CD4-positive, alpha-beta memory T cell (primary cell): ENCODE measurements at regions not wholly inside any gene's neighbourhood (a gene's known extent, or its start where the extent isn't known, plus 50 kb on each side); places are given as distances from the start of the nearest gene placed in this dataset.

Experiments used
- CTCF ChIA-PET: fragments of 350-600 bp; sonication (Branson Sonifier 250); formaldehyde crosslinking; loops from one replicate; lab custom pipeline; 2021; ENCODE audit warnings: inconsistent platforms; ENCODE audit not compliant: partially characterized antibody; lab: Charles Lee
- POLR2A ChIA-PET: fragments of 350-600 bp; sonication (Branson Sonifier 250); formaldehyde crosslinking; loops from one replicate; lab custom pipeline; 2021; ENCODE audit not compliant: partially characterized antibody; lab: Charles Lee
- DNase-seq, 5 donors: peaks; one replicate each; pipeline versions ENCODE4 v3.0.0 to v3.0.0-alpha.2; 2020 to 2022; ENCODE audit warnings: mixed read lengths in 1 of 5
- H3K27ac ChIP-seq: one replicate; pipeline ENCODE4 v1.7.0; 2013; ENCODE audit warnings: low read depth, low read length
- H3K27me3 ChIP-seq: 2 replicates; pipeline ENCODE4 v1.7.0; 2013; ENCODE audit warnings: mild to moderate bottlenecking, low read length, moderate library complexity; ENCODE audit not compliant: insufficient read depth
- H3K36me3 ChIP-seq: 2 replicates; pipeline ENCODE4 v1.7.0; 2013; ENCODE audit warnings: mild to moderate bottlenecking, low read length, moderate library complexity; ENCODE audit not compliant: insufficient read depth
- H3K4me1 ChIP-seq: 2 replicates; pipeline ENCODE4 v1.7.0; 2013; ENCODE audit warnings: mild to moderate bottlenecking, low read length, moderate library complexity; ENCODE audit not compliant: insufficient read depth
- H3K4me3 ChIP-seq, 2 donors: one replicate each; pipeline ENCODE4 v1.7.0; 2013; ENCODE audit warnings: low read length in 2 of 2, mild to moderate bottlenecking in 1 of 2
- H3K9me3 ChIP-seq, 2 donors: one replicate each; pipeline ENCODE4 v1.7.0; 2013; ENCODE audit warnings: low read length in 2 of 2, control low read depth in 1 of 2; ENCODE audit not compliant: control insufficient read depth in 1 of 2
- H3K27ac Mint-ChIP-seq, 7 donors: one replicate each; pipeline ENCODE4 v1.8.0; 2020 to 2021; ENCODE audit warnings: mixed read lengths in 7 of 7, mild to moderate bottlenecking in 6 of 7, inconsistent platforms in 3 of 7, moderate library complexity in 3 of 7
- H3K27me3 Mint-ChIP-seq, 2 donors: one replicate each; pipeline ENCODE4 v1.8.0; 2020 to 2021; ENCODE audit warnings: mixed read lengths in 2 of 2
- H3K36me3 Mint-ChIP-seq, 2 donors: one replicate each; pipeline ENCODE4 v1.8.0; 2020 to 2021; ENCODE audit warnings: mixed read lengths in 2 of 2, inconsistent platforms in 1 of 2, mild to moderate bottlenecking in 1 of 2
- H3K4me1 Mint-ChIP-seq, 4 donors: one replicate each; pipeline ENCODE4 v1.8.0; 2020 to 2021; ENCODE audit warnings: mixed read lengths in 4 of 4, mild to moderate bottlenecking in 1 of 4
- H3K4me3 Mint-ChIP-seq, 8 donors: one replicate each; pipeline ENCODE4 v1.8.0; 2020 to 2021; ENCODE audit warnings: mixed read lengths in 8 of 8, mild to moderate bottlenecking in 7 of 8, moderate library complexity in 6 of 8, inconsistent platforms in 3 of 8
- H3K9me3 Mint-ChIP-seq, 8 donors: one replicate each; pipeline ENCODE4 v1.8.0; 2020 to 2021; ENCODE audit warnings: mixed read lengths in 8 of 8, mild to moderate bottlenecking in 5 of 8, inconsistent platforms in 3 of 8, moderate library complexity in 1 of 8
- intact Hi-C: fragments of 100-400 bp; cut with micrococcal nuclease; formaldehyde crosslinking; loops from one replicate; pipeline ENCODE4 v1.15.1; 2023

- H3K27me3 Mint-ChIP-seq, result peaks cover 0 to 12% of the 10 kb centered on the region in 2 donors
- Histone ChIP-seq H3K4me1 (no peaks in the 10 kb centered on the region), H3K9me3 (no peaks in the 10 kb centered on the region), H3K4me3 (no peak overlapping the region), H3K27ac (no peak overlapping the region), H3K36me3 (no peaks in the 10 kb centered on the region), H3K27me3 (no peaks in the 10 kb centered on the region)
- POLR2A ChIA-PET, result no interaction called here
- CTCF ChIA-PET, result interaction anchor here (1.8 to 2.2 kb wide), 2 partner anchors 9 to 590 kb away, joined by 4 to 6 read pairs; no protein-coding TSS in a partner anchor
- no peak overlapping the region for H3K4me3 Mint-ChIP-seq
- no peak overlapping the region for H3K27ac Mint-ChIP-seq
- H3K4me1 Mint-ChIP-seq, result no peaks in the 10 kb centered on the region
- no peak for DNase-seq
- no peaks in the 10 kb centered on the region for H3K9me3 Mint-ChIP-seq
- intact Hi-C loops, result loop anchor here (5.0 kb wide), 1 partner anchor 452 kb away; no protein-coding TSS in a partner anchor
- no peaks in the 10 kb centered on the region for H3K36me3 Mint-ChIP-seq
These were observed 142.3 kb downstream of the BARHL2 start for GRCh38 chr1:90574692-90575370.

- no peaks in the 10 kb centered on the region for H3K4me1 Mint-ChIP-seq
- intact Hi-C loops, result no loop called here
- no peak for DNase-seq
- Histone ChIP-seq H3K9me3 (no peaks in the 10 kb centered on the region), H3K4me3 (no peak overlapping the region), H3K27ac (no peak overlapping the region), H3K27me3 (no peaks in the 10 kb centered on the region), H3K36me3 (no peaks in the 10 kb centered on the region), H3K4me1 (no peaks in the 10 kb centered on the region)
- no peak overlapping the region for H3K27ac Mint-ChIP-seq
- no peak overlapping the region for H3K4me3 Mint-ChIP-seq
- H3K27me3 Mint-ChIP-seq, result peaks cover 0 to 11% of the 10 kb centered on the region in 2 donors
- POLR2A ChIA-PET, result no interaction called here
- CTCF ChIA-PET, result interaction anchor here (1.8 kb wide), 1 partner anchor 10 kb away, joined by 4 read pairs; no protein-coding TSS in a partner anchor
- H3K9me3 Mint-ChIP-seq, result no peaks in the 10 kb centered on the region
- no peaks in the 10 kb centered on the region for H3K36me3 Mint-ChIP-seq
These were observed 143.4 kb downstream of the BARHL2 start for GRCh38 chr1:90573736-90574135.

- POLR2A ChIA-PET, result no interaction called here
- Histone ChIP-seq H3K27me3 (no peaks in the 10 kb centered on the region), H3K4me1 (no peaks in the 10 kb centered on the region), H3K36me3 (no peaks in the 10 kb centered on the region), H3K27ac (no peak overlapping the region), H3K9me3 (no peaks in the 10 kb centered on the region), H3K4me3 (no peak overlapping the region)
- no peak for DNase-seq
- Mint-ChIP-seq H3K4me3 (no peak overlapping the region), H3K9me3 (no peaks in the 10 kb centered on the region), H3K36me3 (no peaks in the 10 kb centered on the region), H3K4me1 (no peaks in the 10 kb centered on the region), H3K27me3 (peaks cover 0 to 11% of the 10 kb centered on the region in 2 donors), H3K27ac (no peak overlapping the region)
- intact Hi-C loops, result no loop called here
- CTCF ChIA-PET, result no interaction called here
These were observed 144.7 kb downstream of the BARHL2 start for GRCh38 chr1:90572446-90572845.

GRCh38 chr1:90568436-90568835 lies 148.7 kb downstream of the BARHL2 start:
- intact Hi-C loops, result no loop called here
- H3K27me3 Mint-ChIP-seq, result peaks cover 1 to 9% of the 10 kb centered on the region in 2 donors
- H3K9me3 Mint-ChIP-seq, result no peaks in the 10 kb centered on the region
- no peaks in the 10 kb centered on the region for H3K36me3 Mint-ChIP-seq
- H3K27ac Mint-ChIP-seq, result no peak overlapping the region
- no peak overlapping the region for H3K4me3 ChIP-seq
- H3K4me1 Mint-ChIP-seq, result no peaks in the 10 kb centered on the region
- no peaks in the 10 kb centered on the region for H3K4me1 ChIP-seq
- no peak overlapping the region for H3K27ac ChIP-seq
- no peaks in the 10 kb centered on the region for H3K9me3 ChIP-seq
- no peak overlapping the region for H3K4me3 Mint-ChIP-seq
- H3K27me3 ChIP-seq, result no peaks in the 10 kb centered on the region
- ChIA-PET CTCF (interaction anchor here (1.7 to 3.0 kb wide), 2 partner anchors 10 to 13 kb away, joined by 5 to 14 read pairs; no protein-coding TSS in a partner anchor), POLR2A (no interaction called here)
- no peak for DNase-seq
- no peaks in the 10 kb centered on the region for H3K36me3 ChIP-seq

GRCh38 chr1:90564164-90564563 lies 152.9 kb downstream of the BARHL2 start:
- Mint-ChIP-seq H3K36me3 (no peaks in the 10 kb centered on the region), H3K9me3 (no peaks in the 10 kb centered on the region), H3K4me1 (no peaks in the 10 kb centered on the region), H3K4me3 (no peak overlapping the region), H3K27ac (no peak overlapping the region), H3K27me3 (peaks cover 0 to 1% of the 10 kb centered on the region in 2 donors)
- Histone ChIP-seq H3K4me1 (no peaks in the 10 kb centered on the region), H3K27me3 (no peaks in the 10 kb centered on the region), H3K9me3 (no peaks in the 10 kb centered on the region), H3K4me3 (no peak overlapping the region), H3K36me3 (no peaks in the 10 kb centered on the region), H3K27ac (no peak overlapping the region)
- intact Hi-C loops, result no loop called here
- POLR2A ChIA-PET, result no interaction called here
- DNase-seq, result no peak
- CTCF ChIA-PET, result interaction anchor here (1.7 kb wide), 1 partner anchor 15 kb away, joined by 5 read pairs; no protein-coding TSS in a partner anchor

- H3K27me3 ChIP-seq, result no peaks in the 10 kb centered on the region
- Mint-ChIP-seq H3K9me3 (no peaks in the 10 kb centered on the region), H3K4me1 (no peaks in the 10 kb centered on the region), H3K27ac (no peak overlapping the region), H3K4me3 (no peak overlapping the region), H3K36me3 (no peaks in the 10 kb centered on the region), H3K27me3 (peaks cover 1 to 7% of the 10 kb centered on the region in 2 donors)
- no peak overlapping the region for H3K27ac ChIP-seq
- ChIA-PET CTCF (interaction anchor here (0.8 kb wide), 1 partner anchor 17 kb away, joined by 3 read pairs; no protein-coding TSS in a partner anchor), POLR2A (no interaction called here)
- H3K4me3 ChIP-seq, result no peak overlapping the region
- H3K4me1 ChIP-seq, result no peaks in the 10 kb centered on the region
- DNase-seq, result no peak
- H3K36me3 ChIP-seq, result no peaks in the 10 kb centered on the region
- intact Hi-C loops, result no loop called here
- H3K9me3 ChIP-seq, result no peaks in the 10 kb centered on the region
These were observed 154.2 kb downstream of the BARHL2 start for GRCh38 chr1:90562892-90563291.

- ChIA-PET POLR2A (no interaction called here), CTCF (no interaction called here)
- no peak for DNase-seq
- intact Hi-C loops, result no loop called here
- peaks cover 0 to under 1% (median 0%) of the 10 kb centered on the region in 8 donors for H3K9me3 Mint-ChIP-seq
- no peaks in the 10 kb centered on the region for H3K4me1 ChIP-seq
- H3K36me3 Mint-ChIP-seq, result no peaks in the 10 kb centered on the region
- no peaks in the 10 kb centered on the region for H3K4me1 Mint-ChIP-seq
- H3K9me3 ChIP-seq, result no peaks in the 10 kb centered on the region
- no peak overlapping the region for H3K27ac Mint-ChIP-seq
- peaks cover 1 to 10% of the 10 kb centered on the region in 2 donors for H3K27me3 Mint-ChIP-seq
- no peaks in the 10 kb centered on the region for H3K36me3 ChIP-seq
- H3K27me3 ChIP-seq, result no peaks in the 10 kb centered on the region
- no peak overlapping the region for H3K27ac ChIP-seq
- H3K4me3 Mint-ChIP-seq, result no peak overlapping the region
- H3K4me3 ChIP-seq, result no peak overlapping the region
These were observed 155.2 kb downstream of the BARHL2 start for GRCh38 chr1:90561911-90562310.
